Transverse colon (tissue), 4 donors: ENCODE measurements at regions not wholly inside any gene's neighbourhood (a gene's known extent, or its start where the extent isn't known, plus 50 kb on each side); places are given as distances from the start of the nearest gene placed in this dataset.

ENCODE experiments used
- DNase-seq: peaks from one replicate; pipeline ENCODE4 v3.0.0-alpha.2; 2019
- H3K27ac ChIP-seq, 4 donors: fragments of 200-600 bp; sonication (generic); 2 replicates each; pipeline ENCODE4 v1.5.1; 2016 to 2018; ENCODE audit warnings: inconsistent platforms in 4 of 4
- H3K27me3 ChIP-seq: fragments of 200-600 bp; sonication (generic); 2 replicates; pipeline ENCODE4 v1.5.1; 2017; ENCODE audit warnings: inconsistent platforms
- H3K36me3 ChIP-seq, 4 donors: fragments of 200-600 bp; sonication (generic); 2 replicates each; pipeline ENCODE4 v1.5.1; 2017 to 2019; ENCODE audit warnings: inconsistent platforms in 4 of 4
- H3K4me1 ChIP-seq, 4 donors: fragments of 200-600 bp; sonication (generic); 2 replicates each; pipeline ENCODE4 v1.5.1; 2017 to 2020; ENCODE audit warnings: inconsistent platforms in 4 of 4
- H3K4me3 ChIP-seq, 4 donors: fragments of 200-600 bp; sonication (generic); 1 replicate in 1 of 4; 2 replicates in 3 of 4; pipeline versions ENCODE4 v1.5.1 to v1.6.1; 2017 to 2019; ENCODE audit warnings: inconsistent platforms in 4 of 4
- H3K9me3 ChIP-seq, 2 donors: fragments of 200-600 bp; sonication (generic); 2 replicates each; pipeline ENCODE4 v1.5.1; 2017 to 2019; ENCODE audit warnings: inconsistent platforms in 2 of 2
- EP300 ChIP-seq: sonication (generic); formaldehyde crosslinking; IDR thresholded peaks from one replicate; pipeline ENCODE4 v1.6.1; 2017; ENCODE audit warnings: antibody characterized with exemption, low read depth
- POLR2A ChIP-seq: fragments of 450-650 bp; IDR thresholded peaks from one replicate; pipeline ENCODE4 v1.6.1; 2016; ENCODE audit warnings: antibody characterized with exemption, mild to moderate bottlenecking, moderate library complexity
- POLR2AphosphoS5 ChIP-seq, 3 donors: sonication (generic); formaldehyde crosslinking; IDR thresholded peaks; one replicate each; pipeline ENCODE4 v1.6.1; 2016; ENCODE audit warnings: antibody characterized with exemption in 3 of 3
- WGBS, 2 donors: methylation state at CpG; one replicate each; pipeline ENCODE4 v1.1.5; 2018; ENCODE audit warnings: low coverage in 1 of 2; 5-methylcytosine and 5-hydroxymethylcytosine counted together
- in situ Hi-C, 4 donors: fragments of 200-750 bp; cut with MboI; loops; one replicate each; pipeline versions ENCODE4 v1.15.0 to v1.15.1; 2017; ENCODE audit warnings: low sequenced_read_pairs in 3 of 4, low pct_ligation_motif_present in 1 of 4, low pct_unique_long_range_greater_than_20kb in 1 of 4
- intact Hi-C: fragments of 100-400 bp; cut with DNase I; formaldehyde crosslinking; loops from one replicate; pipeline ENCODE4 v1.15.1; 2023; ENCODE audit warnings: low total_unique reads
- TF ChIP-seq, protein P1 (sequence below), 5 experiments: fragments of 200-600 bp in 3 of 5; fragments of 450-650 bp in 2 of 5; sonication (generic) in 3 of 5; IDR thresholded peaks; 1 replicate in 2 of 5; 2 replicates in 3 of 5; pipeline ENCODE4 v1.5.1; 2016 to 2017; ENCODE audit warnings: antibody characterized with exemption in 5 of 5, inconsistent platforms in 3 of 5, mild to moderate bottlenecking in 2 of 5, moderate library complexity in 1 of 5

GRCh38 chr3:124587053-124587408, 143.2 kb upstream of the UMPS start:
- peaks cover 28% of the 10 kb centered on the region for H3K27me3 ChIP-seq
- 67% methylated on average over 3 of the region's 3 CpGs; no CpG with 5 or more reads in 1 of the 2 donors for WGBS, 2 donors
- H3K4me1 ChIP-seq, result peaks cover 0 to 17% (median 15%) of the 10 kb centered on the region in 4 donors
- H3K27ac ChIP-seq, result no peak overlapping the region
- in situ Hi-C loops (loop anchor here in 1 of 4 donors (25.0 kb wide), 1 partner anchor 325 kb away; no protein-coding TSS in a partner anchor), intact Hi-C loops (no loop called here)
- H3K4me3 ChIP-seq, result no peak overlapping the region
- TF ChIP-seq EP300 (no peak), POLR2A (no peak), POLR2AphosphoS5 (IDR thresholded peaks at IDR 0.05) (no peak)
- TF ChIP-seq, protein P1, sequence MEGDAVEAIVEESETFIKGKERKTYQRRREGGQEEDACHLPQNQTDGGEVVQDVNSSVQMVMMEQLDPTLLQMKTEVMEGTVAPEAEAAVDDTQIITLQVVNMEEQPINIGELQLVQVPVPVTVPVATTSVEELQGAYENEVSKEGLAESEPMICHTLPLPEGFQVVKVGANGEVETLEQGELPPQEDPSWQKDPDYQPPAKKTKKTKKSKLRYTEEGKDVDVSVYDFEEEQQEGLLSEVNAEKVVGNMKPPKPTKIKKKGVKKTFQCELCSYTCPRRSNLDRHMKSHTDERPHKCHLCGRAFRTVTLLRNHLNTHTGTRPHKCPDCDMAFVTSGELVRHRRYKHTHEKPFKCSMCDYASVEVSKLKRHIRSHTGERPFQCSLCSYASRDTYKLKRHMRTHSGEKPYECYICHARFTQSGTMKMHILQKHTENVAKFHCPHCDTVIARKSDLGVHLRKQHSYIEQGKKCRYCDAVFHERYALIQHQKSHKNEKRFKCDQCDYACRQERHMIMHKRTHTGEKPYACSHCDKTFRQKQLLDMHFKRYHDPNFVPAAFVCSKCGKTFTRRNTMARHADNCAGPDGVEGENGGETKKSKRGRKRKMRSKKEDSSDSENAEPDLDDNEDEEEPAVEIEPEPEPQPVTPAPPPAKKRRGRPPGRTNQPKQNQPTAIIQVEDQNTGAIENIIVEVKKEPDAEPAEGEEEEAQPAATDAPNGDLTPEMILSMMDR (IDR thresholded peaks at IDR 0.05), result no peak
- DNase-seq, result no peak
- no peaks in the 10 kb centered on the region for H3K9me3 ChIP-seq
- H3K36me3 ChIP-seq, result no peaks in the 10 kb centered on the region

DNA sequence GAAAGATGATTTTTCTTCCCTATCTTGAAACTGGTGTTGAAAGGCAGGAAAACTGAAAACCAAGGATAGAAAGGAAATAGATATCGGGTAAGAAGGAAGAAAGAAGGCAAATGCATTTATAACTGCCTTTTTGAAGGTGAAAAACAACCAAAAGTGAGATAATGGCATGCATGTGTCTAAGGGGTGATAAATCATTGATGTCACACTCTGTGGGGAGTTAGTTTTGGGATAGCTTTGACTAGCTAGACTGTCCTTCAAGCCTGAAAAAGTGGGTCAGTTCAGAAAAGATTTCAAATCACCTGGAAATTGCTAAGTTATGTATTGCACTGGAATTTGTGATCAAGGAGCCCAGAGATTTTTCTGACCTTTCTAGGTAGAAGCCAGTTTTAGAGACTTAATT, 142.2 kb upstream of the UMPS start:
- no peak overlapping the region for H3K4me3 ChIP-seq
- intact Hi-C loops, result no loop called here
- TF ChIP-seq, protein P1 (IDR thresholded peaks at IDR 0.05), result no peak
- H3K4me1 ChIP-seq, result peaks cover 0 to 28% (median 16%) of the 10 kb centered on the region in 4 donors
- 50 to 80% methylated on average over 1 of the region's 1 CpG for WGBS, 2 donors
- no peaks in the 10 kb centered on the region for H3K9me3 ChIP-seq
- no peak overlapping the region for H3K27ac ChIP-seq
- DNase-seq, result no peak
- H3K27me3 ChIP-seq, result peaks cover 28% of the 10 kb centered on the region
- in situ Hi-C loops, result loop anchor here in 1 of 4 donors (25.0 kb wide), 1 partner anchor 324 kb away; no protein-coding TSS in a partner anchor
- H3K36me3 ChIP-seq, result no peaks in the 10 kb centered on the region

GRCh38 chr3:124588794-124589193, 141.5 kb upstream of the UMPS start:
- in situ Hi-C loops, result loop anchor here in 1 of 4 donors (25.0 kb wide), 1 partner anchor 324 kb away; no protein-coding TSS in a partner anchor
- intact Hi-C loops, result no loop called here
- Histone ChIP-seq H3K27ac (no peak overlapping the region), H3K4me1 (peaks cover 0 to 35% (median 23%) of the 10 kb centered on the region in 4 donors), H3K4me3 (no peak overlapping the region), H3K36me3 (no peaks in the 10 kb centered on the region), H3K9me3 (no peaks in the 10 kb centered on the region), H3K27me3 (peaks cover 28% of the 10 kb centered on the region)
- WGBS, 2 donors, result 84 to 86% methylated on average over 1 to 2 of the region's 2 CpGs
- no peak for DNase-seq
- TF ChIP-seq, protein P1 (IDR thresholded peaks at IDR 0.05), result no peak
- TF ChIP-seq POLR2AphosphoS5 (IDR thresholded peaks at IDR 0.05), result no peak
- no peak for TF ChIP-seq POLR2A
- TF ChIP-seq EP300, result no peak

DNA sequence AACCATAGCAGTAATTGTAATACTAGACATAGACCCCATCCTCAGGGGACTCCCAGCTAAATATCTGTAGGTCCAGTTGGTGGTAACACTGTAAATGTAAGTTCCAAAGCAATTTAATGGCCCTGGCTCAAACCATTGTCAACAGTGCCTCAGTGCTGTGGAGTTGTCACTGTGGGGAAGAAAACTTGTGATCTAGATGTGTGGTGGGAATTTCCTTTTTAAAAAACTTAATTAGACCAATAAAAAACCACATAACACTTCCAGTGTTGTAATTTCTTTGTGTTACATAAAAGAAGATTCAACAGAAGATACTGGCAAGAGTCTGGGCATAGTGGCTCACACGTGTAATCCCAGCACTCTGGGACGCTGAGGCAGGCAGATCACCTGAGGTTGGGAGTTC, 138.6 kb upstream of the UMPS start:
- Histone ChIP-seq H3K4me1 (peaks cover 0 to 17% (median 8%) of the 10 kb centered on the region in 4 donors), H3K36me3 (no peaks in the 10 kb centered on the region), H3K4me3 (no peak overlapping the region), H3K9me3 (no peaks in the 10 kb centered on the region), H3K27ac (no peak overlapping the region), H3K27me3 (peaks cover 3% of the 10 kb centered on the region)
- WGBS, 2 donors, result 63% methylated on average over 2 of the region's 2 CpGs; no CpG with 5 or more reads in 1 of the 2 donors
- TF ChIP-seq, protein P1 (IDR thresholded peaks at IDR 0.05), result no peak
- TF ChIP-seq POLR2AphosphoS5 (IDR thresholded peaks at IDR 0.05) (no peak), POLR2A (no peak), EP300 (no peak)
- no peak for DNase-seq
- in situ Hi-C loops (loop anchor here in 1 of 4 donors (25.0 kb wide), 1 partner anchor 321 kb away; no protein-coding TSS in a partner anchor), intact Hi-C loops (no loop called here)
